ENCODE measurements at regions not wholly inside any gene's neighbourhood (a gene's known extent, or its start where the extent isn't known, plus 50 kb on each side); places are given as distances from the start of the nearest gene placed in this dataset.
"Not testable (repeated sequence)": the region's sequence is repeated elsewhere in the genome, so short reads cannot be mapped to it uniquely, and the experiment has no call there.

GRCh38 chr20:53676519-53676822 lies 82.8 kb upstream of the ZNF217 start:
- Histone ChIP-seq H3K4me3 (no peak overlapping the region), H3K36me3 (replicated peaks in 1 of 2; ENCODE audit: insufficient read depth in 1 of 2, low read depth in 2 of 2) (no peaks in the 10 kb centered on the region), H3K4me1 (peaks cover 32% of the 10 kb centered on the region), H3K27me3 (no peaks in the 10 kb centered on the region), H3K27ac (no peak overlapping the region), H3K9me3 (no peaks in the 10 kb centered on the region)
- ATAC-seq (no peak), DNase-seq (no peak)
- TF ChIP-seq POLR2A (IDR thresholded peaks at IDR 0.05) (no peak), CTCF (IDR thresholded peaks at IDR 0.05) (no peak)
- 28 to 34% methylated on average over 2 of the region's 2 CpGs for WGBS, 2 donors
- intact Hi-C loops (cut with DNase I) = no loop called here

- TF ChIP-seq CTCF (IDR thresholded peaks at IDR 0.05) (no peak), POLR2A (IDR thresholded peaks at IDR 0.05) (no peak)
- no peaks in the 10 kb centered on the region for H3K9me3 ChIP-seq
- H3K27me3 ChIP-seq = no peaks in the 10 kb centered on the region
- H3K4me1 ChIP-seq = peaks cover 8% of the 10 kb centered on the region
- H3K4me3 ChIP-seq = no peak overlapping the region
- ATAC-seq (no peak), DNase-seq (no peak)
- WGBS, 2 donors = 86 to 90% methylated on average over 8 to 10 of the region's 10 CpGs
- H3K27ac ChIP-seq = no peak overlapping the region
- H3K36me3 ChIP-seq (replicated peaks in 1 of 2; ENCODE audit: insufficient read depth in 1 of 2, low read depth in 2 of 2) = no peaks in the 10 kb centered on the region
- intact Hi-C loops (cut with DNase I) = no loop called here
Measured at GRCh38 chr20:53672484-53673129, 79.0 kb upstream of the ZNF217 start.

GRCh38 chr20:53671370-53671769 lies 77.7 kb upstream of the ZNF217 start:
- 91 to 97% methylated on average over 2 of the region's 2 CpGs for WGBS, 2 donors
- Histone ChIP-seq H3K36me3 (replicated peaks in 1 of 2; ENCODE audit: insufficient read depth in 1 of 2, low read depth in 2 of 2) (no peaks in the 10 kb centered on the region), H3K4me3 (no peak overlapping the region), H3K27ac (no peak overlapping the region), H3K9me3 (no peaks in the 10 kb centered on the region), H3K4me1 (no peaks in the 10 kb centered on the region), H3K27me3 (no peaks in the 10 kb centered on the region)
- no peak for TF ChIP-seq POLR2A (IDR thresholded peaks at IDR 0.05)
- intact Hi-C loops (cut with DNase I) = no loop called here
- DNase-seq (no peak), ATAC-seq (no peak)

- DNase-seq; H3K4me1 ChIP-seq; H3K4me3 ChIP-seq; H3K27me3 ChIP-seq; H3K27ac ChIP-seq; ATAC-seq; H3K9me3 ChIP-seq; intact Hi-C loops (cut with DNase I); H3K36me3 ChIP-seq (replicated peaks in 1 of 2; ENCODE audit: insufficient read depth in 1 of 2, low read depth in 2 of 2): not testable (repeated sequence)
- 91 to 93% methylated on average over 16 of the region's 16 CpGs for WGBS, 2 donors
Measured at GRCh38 chr20:53669517-53670313, 76.1 kb upstream of the ZNF217 start.

GRCh38 chr20:53668992-53669391 lies 75.4 kb upstream of the ZNF217 start:
- intact Hi-C loops (cut with DNase I) = no loop called here
- no peak overlapping the region for H3K4me3 ChIP-seq
- H3K36me3 ChIP-seq (replicated peaks in 1 of 2; ENCODE audit: insufficient read depth in 1 of 2, low read depth in 2 of 2) = no peaks in the 10 kb centered on the region
- no peak for ATAC-seq
- no peaks in the 10 kb centered on the region for H3K9me3 ChIP-seq
- no peak for DNase-seq
- TF ChIP-seq CTCF (IDR thresholded peaks at IDR 0.05) (no peak), POLR2A (IDR thresholded peaks at IDR 0.05) (no peak)
- 89 to 90% methylated on average over 9 of the region's 9 CpGs for WGBS, 2 donors
- H3K27ac ChIP-seq = no peak overlapping the region
- H3K27me3 ChIP-seq = no peaks in the 10 kb centered on the region
- H3K4me1 ChIP-seq = no peaks in the 10 kb centered on the region

- Histone ChIP-seq H3K27ac (no peak overlapping the region), H3K27me3 (no peaks in the 10 kb centered on the region), H3K9me3 (no peaks in the 10 kb centered on the region), H3K4me3 (no peak overlapping the region), H3K36me3 (replicated peaks in 1 of 2; ENCODE audit: insufficient read depth in 1 of 2, low read depth in 2 of 2) (no peaks in the 10 kb centered on the region), H3K4me1 (no peaks in the 10 kb centered on the region)
- ATAC-seq = no peak
- intact Hi-C loops (cut with DNase I) = no loop called here
- DNase-seq = no peak
- WGBS, 2 donors = 94 to 97% methylated on average over 5 to 6 of the region's 6 CpGs
- TF ChIP-seq POLR2A (IDR thresholded peaks at IDR 0.05) = no peak
- no peak for TF ChIP-seq CTCF (IDR thresholded peaks at IDR 0.05)
Measured at GRCh38 chr20:53666144-53666543, 72.5 kb upstream of the ZNF217 start.

All from body of pancreas (tissue), 4 donors.